ENCODE measurements at regions not wholly inside any gene's neighbourhood (a gene's known extent, or its start where the extent isn't known, plus 50 kb on each side); places are given as distances from the start of the nearest gene placed in this dataset.

GRCh38 chr9:10704720-10705119 lies 91.9 kb upstream of the PTPRD start:
- Mint-ChIP-seq H3K27me3 (no peaks in the 10 kb centered on the region), H3K27ac (no peak overlapping the region), H3K4me3 (no peak overlapping the region), H3K4me1 (ENCODE audit: low read depth) (no peaks in the 10 kb centered on the region), H3K9me3 (peaks cover 8% of the 10 kb centered on the region), H3K36me3 (ENCODE audit: low read depth) (no peaks in the 10 kb centered on the region)
- intact Hi-C loops (cut with micrococcal nuclease): no loop called here
- TF ChIP-seq CTCF (IDR thresholded peaks at IDR 0.05): no peak
- DNase-seq: no peak
- no peak for ATAC-seq
- ChIA-PET CTCF (no interaction called here), POLR2A (no interaction called here)

GRCh38 chr9:10705383-10705782 lies 92.6 kb upstream of the PTPRD start:
- TF ChIP-seq CTCF (IDR thresholded peaks at IDR 0.05): no peak
- POLR2A ChIA-PET: no interaction called here
- Mint-ChIP-seq H3K4me3 (no peak overlapping the region), H3K27ac (no peak overlapping the region), H3K36me3 (ENCODE audit: low read depth) (no peaks in the 10 kb centered on the region), H3K27me3 (no peaks in the 10 kb centered on the region), H3K9me3 (peaks cover 8% of the 10 kb centered on the region), H3K4me1 (ENCODE audit: low read depth) (no peaks in the 10 kb centered on the region)
- intact Hi-C loops (cut with micrococcal nuclease): no loop called here
- CTCF ChIA-PET: no interaction called here
- DNase-seq (no peak), ATAC-seq (no peak)

- ChIA-PET POLR2A (no interaction called here), CTCF (no interaction called here)
- intact Hi-C loops (cut with micrococcal nuclease): no loop called here
- DNase-seq (no peak), ATAC-seq (no peak)
- H3K27me3 Mint-ChIP-seq: no peaks in the 10 kb centered on the region
- no peak for TF ChIP-seq CTCF (IDR thresholded peaks at IDR 0.05)
- no peaks in the 10 kb centered on the region for H3K36me3 Mint-ChIP-seq (ENCODE audit: low read depth)
- H3K9me3 Mint-ChIP-seq: peaks cover 7% of the 10 kb centered on the region
- H3K4me1 Mint-ChIP-seq (ENCODE audit: low read depth): no peaks in the 10 kb centered on the region
- H3K4me3 Mint-ChIP-seq: no peak overlapping the region
- H3K27ac Mint-ChIP-seq: no peak overlapping the region
Observed at GRCh38 chr9:10706788-10707187, 94.0 kb upstream of the PTPRD start.

GRCh38 chr9:10721301-10721700 lies 108.5 kb upstream of the PTPRD start:
- ATAC-seq (no peak), DNase-seq (no peak)
- no peaks in the 10 kb centered on the region for H3K27me3 Mint-ChIP-seq
- H3K4me1 Mint-ChIP-seq (ENCODE audit: low read depth): no peaks in the 10 kb centered on the region
- no peaks in the 10 kb centered on the region for H3K36me3 Mint-ChIP-seq (ENCODE audit: low read depth)
- peaks cover 3% of the 10 kb centered on the region for H3K9me3 Mint-ChIP-seq
- TF ChIP-seq CTCF (IDR thresholded peaks at IDR 0.05): no peak
- H3K27ac Mint-ChIP-seq: no peak overlapping the region
- POLR2A ChIA-PET: no interaction called here
- no peak overlapping the region for H3K4me3 Mint-ChIP-seq
- CTCF ChIA-PET: no interaction called here
- intact Hi-C loops (cut with micrococcal nuclease): no loop called here

DNA sequence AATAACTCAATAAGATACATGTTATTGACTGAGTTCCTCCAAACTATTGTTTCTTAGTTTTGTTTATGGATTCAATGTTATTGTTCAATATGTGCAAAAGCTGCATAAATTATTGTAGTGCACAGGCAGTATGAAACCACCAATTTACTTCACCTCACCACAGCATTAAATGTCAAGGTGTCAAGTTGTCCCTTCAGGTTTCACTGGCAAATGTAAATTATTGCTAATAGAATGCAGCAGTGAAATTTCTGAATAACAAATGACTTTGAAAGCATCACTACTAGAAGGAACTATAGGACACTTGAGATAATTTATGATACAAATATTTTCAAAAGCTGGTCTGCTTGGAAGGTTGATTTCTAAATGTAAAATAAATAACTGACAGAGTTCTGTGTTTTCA lies 116.4 kb upstream of the PTPRD start:
- Mint-ChIP-seq H3K27me3 (no peaks in the 10 kb centered on the region), H3K36me3 (ENCODE audit: low read depth) (no peaks in the 10 kb centered on the region), H3K4me1 (ENCODE audit: low read depth) (no peaks in the 10 kb centered on the region), H3K9me3 (peaks cover 2% of the 10 kb centered on the region), H3K27ac (no peak overlapping the region), H3K4me3 (no peak overlapping the region)
- intact Hi-C loops (cut with micrococcal nuclease): no loop called here
- ATAC-seq: no peak
- ChIA-PET POLR2A (no interaction called here), CTCF (no interaction called here)
- TF ChIP-seq CTCF (IDR thresholded peaks at IDR 0.05): no peak
- no peak for DNase-seq

Measured in activated CD8-positive, alpha-beta T cell treated with anti-CD3 and anti-CD28 coated beads for 36 hours (primary cell).